ENCODE measurements at regions not wholly inside any gene's neighbourhood (a gene's known extent, or its start where the extent isn't known, plus 50 kb on each side); places are given as distances from the start of the nearest gene placed in this dataset.
"Not testable (repeated sequence)": the region's sequence is repeated elsewhere in the genome, so short reads cannot be mapped to it uniquely, and the experiment has no call there.

DNA sequence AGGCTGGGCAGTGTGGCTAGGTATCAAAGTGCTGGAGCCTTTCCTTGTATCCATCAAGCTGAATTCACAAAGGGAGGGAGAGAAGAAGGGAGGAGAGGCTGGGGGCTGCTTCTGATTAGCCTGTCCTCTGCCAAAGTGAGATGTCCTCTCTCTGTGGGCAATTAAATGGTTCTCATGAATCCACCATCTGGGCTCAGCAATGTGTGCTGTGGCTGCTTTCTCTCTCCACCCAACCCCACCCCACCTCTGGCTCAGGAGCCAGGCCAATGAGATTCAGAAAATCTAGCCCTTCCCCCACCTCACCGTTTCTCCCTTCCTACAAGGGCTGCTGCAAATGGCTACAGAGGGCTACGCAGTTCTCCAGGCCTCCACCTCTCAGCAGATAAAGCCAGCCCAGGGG lies 154.6 kb downstream of the TENT5C start:
- Histone ChIP-seq H3K36me3 (replicated peaks; ENCODE audit: low read depth, low read length) (no peaks in the 10 kb centered on the region), H3K4me3 (ENCODE audit: low read length) (no peak overlapping the region), H3K79me2 (ENCODE audit: low read length) (no peaks in the 10 kb centered on the region), H3K4me1 (ENCODE audit: low read length) (0 out of 2 replicates have a peak, but pooled peaks cover 3% of the 10 kb centered on the region), H3K9me3 (ENCODE audit: insufficient read depth, low read length) (no peaks in the 10 kb centered on the region), H3K4me2 (ENCODE audit: low read length) (no peak overlapping the region), H2AFZ (ENCODE audit: low read depth, low read length) (no peak overlapping the region), H3K9ac (ENCODE audit: low read length) (no peak overlapping the region), H4K20me1 (ENCODE audit: insufficient read depth, low read length) (no peaks in the 10 kb centered on the region), H3K27me3 (ENCODE audit: low read depth, low read length) (peaks cover 11% of the 10 kb centered on the region; the same call in 1 of the 2 replicates), H3K27ac (ENCODE audit: low read length) (no peak overlapping the region)
- TF ChIP-seq EZH2phosphoT487 (IDR thresholded peaks at IDR 0.05; ENCODE audit: low read depth) (no peak), CTCF (IDR thresholded peaks at IDR 0.05; ENCODE audit: low read depth, low read length) (no peak)

- H3K79me2 ChIP-seq (ENCODE audit: low read length); H3K4me1 ChIP-seq (ENCODE audit: low read length); H3K4me2 ChIP-seq (ENCODE audit: low read length); H3K27ac ChIP-seq (ENCODE audit: low read length); H3K4me3 ChIP-seq (ENCODE audit: low read length); H3K36me3 ChIP-seq (replicated peaks; ENCODE audit: low read depth, low read length); H3K27me3 ChIP-seq (ENCODE audit: low read depth, low read length); H2AFZ ChIP-seq (ENCODE audit: low read depth, low read length); H4K20me1 ChIP-seq (ENCODE audit: insufficient read depth, low read length); H3K9ac ChIP-seq (ENCODE audit: low read length): not testable (repeated sequence)
- peaks cover 12% of the 10 kb centered on the region for H3K9me3 ChIP-seq (ENCODE audit: insufficient read depth, low read length)
These were observed 161.7 kb downstream of the GDAP2 start for GRCh38 chr1:117767756-117768155.

- H3K4me1 ChIP-seq (ENCODE audit: low read length) = no peaks in the 10 kb centered on the region
- no peak overlapping the region for H3K4me3 ChIP-seq (ENCODE audit: low read length)
- no peaks in the 10 kb centered on the region for H3K36me3 ChIP-seq (replicated peaks; ENCODE audit: low read depth, low read length)
- H3K9me3 ChIP-seq (ENCODE audit: insufficient read depth, low read length) = peaks cover 12% of the 10 kb centered on the region
- no peak overlapping the region for H3K9ac ChIP-seq (ENCODE audit: low read length)
- no peaks in the 10 kb centered on the region for H3K27me3 ChIP-seq (ENCODE audit: low read depth, low read length)
- no peaks in the 10 kb centered on the region for H3K79me2 ChIP-seq (ENCODE audit: low read length)
- no peak overlapping the region for H3K27ac ChIP-seq (ENCODE audit: low read length)
- H3K4me2 ChIP-seq (ENCODE audit: low read length) = no peak overlapping the region
- TF ChIP-seq CTCF (IDR thresholded peaks at IDR 0.05; ENCODE audit: low read depth, low read length) (no peak), EZH2phosphoT487 (IDR thresholded peaks at IDR 0.05; ENCODE audit: low read depth) (no peak)
- H4K20me1 ChIP-seq (ENCODE audit: insufficient read depth, low read length) = no peaks in the 10 kb centered on the region
- H2AFZ ChIP-seq (ENCODE audit: low read depth, low read length) = no peak overlapping the region
These were observed 158.4 kb downstream of the GDAP2 start for GRCh38 chr1:117770981-117771531.

DNA sequence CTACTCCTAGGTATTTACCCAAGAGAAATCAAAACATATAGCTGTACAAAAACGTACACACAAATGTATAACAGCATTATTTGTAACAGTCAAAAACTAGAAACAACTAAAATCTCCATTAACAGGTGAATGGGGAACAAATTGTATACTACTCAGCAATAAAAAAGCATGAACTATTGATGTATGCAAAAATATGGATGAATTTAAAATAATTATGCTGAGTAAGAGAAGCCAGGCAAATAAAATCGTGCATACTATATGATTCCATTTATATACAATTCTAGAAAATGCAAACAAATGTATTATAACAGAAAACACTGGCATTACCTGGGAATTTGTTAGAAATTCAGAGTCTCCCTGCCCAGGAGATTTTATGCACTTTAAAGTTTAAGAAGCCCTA lies 150.1 kb downstream of the GDAP2 start:
- no peak for TF ChIP-seq EZH2phosphoT487 (IDR thresholded peaks at IDR 0.05; ENCODE audit: low read depth)
- TF ChIP-seq CTCF (IDR thresholded peaks at IDR 0.05; ENCODE audit: low read depth, low read length) = no peak
- Histone ChIP-seq H3K4me1 (ENCODE audit: low read length) (no peaks in the 10 kb centered on the region), H3K27ac (ENCODE audit: low read length) (no peak overlapping the region)

More for the DNA sequence above, 150.1 kb downstream of the GDAP2 start:
- Histone ChIP-seq H3K79me2 (ENCODE audit: low read length) (no peaks in the 10 kb centered on the region), H3K4me2 (ENCODE audit: low read length) (no peak overlapping the region), H3K27me3 (ENCODE audit: low read depth, low read length) (no peaks in the 10 kb centered on the region), H3K36me3 (replicated peaks; ENCODE audit: low read depth, low read length) (no peaks in the 10 kb centered on the region), H2AFZ (ENCODE audit: low read depth, low read length) (no peak overlapping the region), H4K20me1 (ENCODE audit: insufficient read depth, low read length) (no peaks in the 10 kb centered on the region), H3K9ac (ENCODE audit: low read length) (no peak overlapping the region), H3K9me3 (ENCODE audit: insufficient read depth, low read length) (no peaks in the 10 kb centered on the region), H3K4me3 (ENCODE audit: low read length) (no peak overlapping the region)

Data from OCI-LY3 (cell line).